Medulla oblongata (tissue), 1 donor: ENCODE measurements at regions not wholly inside any gene's neighbourhood (a gene's known extent, or its start where the extent isn't known, plus 50 kb on each side); places are given as distances from the start of the nearest gene placed in this dataset.

ENCODE experiments used
- DNase-seq: peaks from one replicate; pipeline ENCODE4 v3.0.0-alpha.2; 2015; ENCODE audit errors: extremely low spot score

- DNase-seq = peak; percentile 50
These were observed 68.9 kb upstream of the FOXK1 start for GRCh38 chr7:4612939-4613841.

GRCh38 chr7:4613846-4614548 is 68.1 kb upstream of the FOXK1 start:
- peak; percentile 31 for DNase-seq

DNA sequence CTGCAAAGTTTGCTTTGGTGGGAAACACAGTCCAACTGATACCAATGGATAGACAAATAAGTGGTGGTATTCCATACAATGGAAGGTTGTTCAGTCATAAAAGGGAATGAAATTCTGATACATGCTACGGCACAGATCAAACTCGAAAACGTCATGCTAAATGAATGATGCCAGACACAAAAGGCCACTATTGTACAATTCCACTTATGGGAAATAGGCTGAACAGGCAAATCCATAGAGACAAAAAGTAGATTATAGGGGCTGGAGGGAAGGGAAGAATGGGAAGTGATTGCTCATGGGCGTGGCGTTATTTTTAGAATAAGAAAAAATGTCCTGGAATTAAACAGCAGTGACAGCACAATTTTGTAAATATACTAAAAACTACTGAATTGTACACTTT is 66.0 kb upstream of the FOXK1 start:
- DNase-seq = no peak

DNA sequence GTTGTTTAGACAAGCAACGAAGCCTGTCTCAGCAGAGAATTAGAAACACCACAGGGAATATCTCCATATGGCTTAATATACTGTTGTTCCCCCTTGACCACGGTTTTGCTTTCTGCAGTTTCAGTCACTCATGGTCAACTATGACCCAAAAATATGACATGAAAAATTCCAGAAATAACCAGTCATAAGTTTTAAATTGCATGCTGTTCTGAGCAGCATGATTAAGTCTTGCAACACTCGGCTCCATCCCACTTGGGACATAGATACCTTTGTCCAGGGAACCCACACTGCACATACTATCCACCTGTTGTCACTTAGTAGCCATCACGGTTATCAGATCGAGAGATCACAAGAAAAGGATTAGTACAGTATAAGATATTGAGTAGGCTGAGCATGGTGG is 60.7 kb upstream of the FOXK1 start:
- DNase-seq = no peak

DNA sequence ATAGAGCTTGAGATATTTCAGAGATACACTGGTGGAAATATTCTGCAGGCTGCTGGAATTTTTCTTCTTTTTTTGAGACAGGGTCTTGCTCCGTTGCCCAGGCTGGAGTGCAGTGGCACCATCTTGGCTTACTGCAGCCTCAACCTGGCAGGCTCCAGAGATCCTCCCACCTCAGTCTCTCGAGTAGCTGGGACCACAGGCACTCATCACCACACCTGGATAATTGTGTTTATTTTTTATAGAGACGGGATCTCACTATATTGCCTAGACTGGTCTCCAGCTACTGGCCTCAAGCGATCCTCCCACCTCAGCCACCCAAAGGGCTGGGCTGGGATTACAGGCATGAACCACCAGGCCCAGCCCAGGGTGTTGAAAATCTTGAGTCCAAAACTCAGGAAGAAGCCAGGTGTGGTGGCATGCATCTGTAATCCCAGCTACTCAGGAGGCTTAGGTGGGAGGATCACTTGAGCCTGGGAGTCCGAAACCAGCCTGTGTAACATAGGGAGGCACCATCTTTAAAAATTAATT is 55.7 kb upstream of the FOXK1 start:
- no peak for DNase-seq

- no peak for DNase-seq
These were observed 52.7 kb upstream of the FOXK1 start for GRCh38 chr7:4629287-4629895.

DNA sequence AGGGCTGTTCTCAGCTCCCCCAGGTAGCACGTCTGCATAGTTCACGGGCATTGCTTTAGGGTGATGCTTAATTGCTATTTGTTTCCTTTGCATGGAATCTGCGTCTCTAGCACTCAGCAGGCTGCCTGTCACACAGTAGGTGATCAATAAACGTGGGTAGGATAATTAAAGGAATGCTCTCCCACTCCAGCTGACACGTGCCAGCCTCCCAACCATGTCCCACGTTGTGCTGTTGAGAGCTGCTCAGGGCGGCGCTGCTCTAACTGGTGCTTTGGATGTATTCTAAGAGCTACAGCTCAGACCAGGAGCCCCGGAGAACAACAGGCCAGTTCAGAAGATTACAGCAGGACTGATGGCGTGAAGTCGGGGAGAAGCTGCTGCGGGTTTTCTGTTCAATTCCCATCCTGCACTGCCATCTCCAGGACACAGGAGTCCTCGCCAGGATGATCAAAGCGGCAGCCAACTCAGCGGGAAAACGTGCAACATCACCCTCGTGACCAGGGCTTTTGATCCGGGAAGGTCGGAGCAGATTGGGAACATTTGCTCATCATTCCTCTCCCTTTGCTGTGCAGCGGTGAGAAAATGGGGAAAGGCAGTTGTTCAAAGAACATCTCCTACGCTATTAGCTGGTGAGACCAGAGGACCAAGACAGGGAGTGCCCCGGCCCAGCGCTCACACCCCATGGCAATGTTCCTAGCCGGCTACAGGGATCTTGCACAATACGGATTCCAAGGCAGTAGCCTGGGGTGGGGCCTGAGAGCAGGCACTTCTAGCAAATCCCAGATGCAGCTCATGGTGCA is 50.5 kb upstream of the FOXK1 start:
- DNase-seq = peak; percentile 92
